GM23338 (cell line): ENCODE measurements at regions not wholly inside any gene's neighbourhood (a gene's known extent, or its start where the extent isn't known, plus 50 kb on each side); places are given as distances from the start of the nearest gene placed in this dataset.
"Not testable (repeated sequence)": the region's sequence is repeated elsewhere in the genome, so short reads cannot be mapped to it uniquely, and the experiment has no call there.

Source experiments
- ATAC-seq: fragments of 200-7000 bp; cut with Tn5 transposase; 3 replicates; pipeline ENCODE4 v1.9.1; 2020
- DNase-seq: peaks from one replicate; pipeline ENCODE4 v3.0.0-alpha.2; 2015; ENCODE audit warnings: low spot score
- H2AFZ ChIP-seq: fragments of 200-600 bp; sonication (generic); 2 replicates; pipeline ENCODE4 v1.8.0; 2016; ENCODE audit warnings: antibody characterized with exemption, mild to moderate bottlenecking, moderate library complexity
- H3F3A ChIP-seq: fragments of 200-600 bp; sonication (generic); replicated peaks from 2 replicates; pipeline ENCODE4 v1.8.0; 2017; ENCODE audit warnings: antibody characterized with exemption, mixed run types, low read depth
- H3K27ac ChIP-seq: fragments of 200-600 bp; sonication (generic); 2 replicates; pipeline ENCODE4 v1.6.1; 2016; ENCODE audit warnings: low read depth
- H3K27me3 ChIP-seq: fragments of 200-600 bp; sonication (generic); 2 replicates; pipeline ENCODE4 v1.8.0; 2016; ENCODE audit warnings: mild to moderate bottlenecking, mixed run types, moderate library complexity; ENCODE audit not compliant: insufficient read depth
- H3K36me3 ChIP-seq: fragments of 200-600 bp; sonication (generic); 2 replicates; pipeline ENCODE4 v1.8.0; 2016; ENCODE audit warnings: mild to moderate bottlenecking; ENCODE audit not compliant: insufficient read depth
- H3K4me1 ChIP-seq: fragments of 200-600 bp; sonication (generic); 2 replicates; pipeline ENCODE4 v1.8.0; 2016; ENCODE audit warnings: mild to moderate bottlenecking, moderate library complexity; ENCODE audit not compliant: insufficient read depth
- H3K4me2 ChIP-seq: fragments of 200-600 bp; sonication (generic); 2 replicates; pipeline ENCODE4 v1.7.1; 2017; ENCODE audit warnings: mixed run types
- H3K4me3 ChIP-seq: fragments of 200-600 bp; sonication (generic); 2 replicates; pipeline ENCODE4 v1.6.1; 2016; ENCODE audit warnings: mixed run types
- H3K79me2 ChIP-seq: fragments of 200-600 bp; sonication (generic); replicated peaks from 2 replicates; pipeline ENCODE4 v1.8.0; 2017; ENCODE audit warnings: mild to moderate bottlenecking; ENCODE audit not compliant: insufficient read depth
- H3K9me2 ChIP-seq: fragments of 200-600 bp; sonication (generic); 2 replicates; pipeline ENCODE4 v1.8.0; 2017; ENCODE audit not compliant: insufficient read depth
- H4K20me1 ChIP-seq: fragments of 200-600 bp; sonication (generic); replicated peaks from 2 replicates; pipeline ENCODE4 v1.8.0; 2017; ENCODE audit warnings: mild to moderate bottlenecking; ENCODE audit not compliant: insufficient read depth
- H3K27ac Mint-ChIP-seq: 2 replicates; pipeline ENCODE4 v1.8.0; 2020; ENCODE audit warnings: inconsistent platforms, mild to moderate bottlenecking, moderate library complexity, mixed read lengths
- H3K27me3 Mint-ChIP-seq: 3 replicates; pipeline ENCODE4 v1.8.0; 2022; ENCODE audit warnings: low read depth, mild to moderate bottlenecking, moderate library complexity, mixed read lengths, inconsistent platforms; ENCODE audit not compliant: insufficient read depth, poor library complexity
- H3K36me3 Mint-ChIP-seq: 3 replicates; pipeline ENCODE4 v1.8.0; 2021; ENCODE audit warnings: low read depth, mild to moderate bottlenecking, inconsistent platforms, moderate library complexity, mixed read lengths
- H3K4me1 Mint-ChIP-seq: 3 replicates; pipeline ENCODE4 v1.8.0; 2020; ENCODE audit warnings: mild to moderate bottlenecking, inconsistent platforms, mixed read lengths
- H3K4me3 Mint-ChIP-seq: 3 replicates; pipeline ENCODE4 v1.8.0; 2021; ENCODE audit warnings: moderate library complexity, mild to moderate bottlenecking, inconsistent platforms, mixed read lengths
- H3K9me3 Mint-ChIP-seq: 3 replicates; pipeline ENCODE4 v1.8.0; 2020; ENCODE audit warnings: moderate library complexity, mild to moderate bottlenecking, inconsistent platforms, mixed read lengths

GRCh38 chr9:67592424-67592823 is 266.3 kb upstream of the ANKRD20A1 start:
- not testable (repeated sequence) for H3K4me2 ChIP-seq, H3K9me2 ChIP-seq, H4K20me1 ChIP-seq, H3K27me3 Mint-ChIP-seq, ATAC-seq, H3K4me3 Mint-ChIP-seq, DNase-seq, H3K4me1 ChIP-seq, H3K27me3 ChIP-seq, H3K4me3 ChIP-seq, H3K36me3 Mint-ChIP-seq, H3K27ac Mint-ChIP-seq, H2AFZ ChIP-seq, H3K4me1 Mint-ChIP-seq, H3K27ac ChIP-seq, H3F3A ChIP-seq, H3K79me2 ChIP-seq, H3K9me3 Mint-ChIP-seq, H3K36me3 ChIP-seq

- H3K36me3 ChIP-seq, H3K36me3 Mint-ChIP-seq, H3K9me2 ChIP-seq, H3K27ac Mint-ChIP-seq, H3K79me2 ChIP-seq, H3K27ac ChIP-seq, H3K4me3 Mint-ChIP-seq, H2AFZ ChIP-seq, H3K27me3 ChIP-seq, H3K4me1 ChIP-seq, H3K4me1 Mint-ChIP-seq, H4K20me1 ChIP-seq, H3F3A ChIP-seq, H3K4me3 ChIP-seq, H3K27me3 Mint-ChIP-seq, DNase-seq, ATAC-seq, H3K4me2 ChIP-seq, H3K9me3 Mint-ChIP-seq: not testable (repeated sequence)
Measured at GRCh38 chr9:67555874-67556273, 302.9 kb upstream of the ANKRD20A1 start.

GRCh38 chr9:67550044-67550443 is 308.7 kb upstream of the ANKRD20A1 start:
- not testable (repeated sequence) for H3K4me3 ChIP-seq, H3K36me3 Mint-ChIP-seq, H3K27me3 ChIP-seq, H3K9me2 ChIP-seq, H3K4me1 Mint-ChIP-seq, H3K27ac ChIP-seq, H3K36me3 ChIP-seq, H3K27ac Mint-ChIP-seq, H2AFZ ChIP-seq, ATAC-seq, H4K20me1 ChIP-seq, H3F3A ChIP-seq, H3K4me1 ChIP-seq, H3K79me2 ChIP-seq, H3K4me3 Mint-ChIP-seq, H3K9me3 Mint-ChIP-seq, DNase-seq, H3K4me2 ChIP-seq, H3K27me3 Mint-ChIP-seq

DNA sequence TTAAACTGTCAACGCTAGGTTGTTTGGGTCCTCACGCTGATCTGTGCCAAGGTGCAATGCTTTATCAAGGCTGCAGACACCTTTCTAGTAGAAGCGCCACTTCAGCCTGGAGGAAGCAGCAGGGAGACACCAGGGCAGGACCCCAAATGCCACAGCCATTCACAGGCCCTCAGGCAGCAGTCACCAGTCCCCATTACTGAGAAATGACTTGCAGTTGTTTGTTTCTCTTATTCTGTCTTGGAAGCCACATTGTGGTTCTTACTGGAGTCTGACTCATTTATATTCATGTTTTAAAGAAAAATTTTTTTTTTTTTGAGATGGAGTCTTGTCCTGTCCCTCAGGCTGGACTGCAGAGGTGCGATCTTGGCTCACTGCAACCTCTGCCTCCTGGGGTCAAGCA is 328.9 kb upstream of the ANKRD20A1 start:
- not testable (repeated sequence) for H3K4me1 Mint-ChIP-seq, H3K9me3 Mint-ChIP-seq, H4K20me1 ChIP-seq, H3K36me3 Mint-ChIP-seq, ATAC-seq, H3K4me2 ChIP-seq, H3K4me3 Mint-ChIP-seq, H3K27me3 ChIP-seq, H3K36me3 ChIP-seq, H3F3A ChIP-seq, H2AFZ ChIP-seq, H3K79me2 ChIP-seq, H3K27ac ChIP-seq, H3K9me2 ChIP-seq, H3K27me3 Mint-ChIP-seq, H3K4me3 ChIP-seq, DNase-seq, H3K27ac Mint-ChIP-seq, H3K4me1 ChIP-seq

- not testable (repeated sequence) for H3K27ac Mint-ChIP-seq, H3K27ac ChIP-seq, H2AFZ ChIP-seq, H3K4me1 ChIP-seq, H3K36me3 Mint-ChIP-seq, H3K27me3 Mint-ChIP-seq, DNase-seq, ATAC-seq, H3K36me3 ChIP-seq, H3K79me2 ChIP-seq, H3K9me3 Mint-ChIP-seq, H3K27me3 ChIP-seq, H4K20me1 ChIP-seq, H3K4me3 ChIP-seq, H3F3A ChIP-seq, H3K4me1 Mint-ChIP-seq, H3K4me3 Mint-ChIP-seq, H3K9me2 ChIP-seq, H3K4me2 ChIP-seq
Measured at GRCh38 chr9:67516938-67517337, 341.8 kb upstream of the ANKRD20A1 start.

DNA sequence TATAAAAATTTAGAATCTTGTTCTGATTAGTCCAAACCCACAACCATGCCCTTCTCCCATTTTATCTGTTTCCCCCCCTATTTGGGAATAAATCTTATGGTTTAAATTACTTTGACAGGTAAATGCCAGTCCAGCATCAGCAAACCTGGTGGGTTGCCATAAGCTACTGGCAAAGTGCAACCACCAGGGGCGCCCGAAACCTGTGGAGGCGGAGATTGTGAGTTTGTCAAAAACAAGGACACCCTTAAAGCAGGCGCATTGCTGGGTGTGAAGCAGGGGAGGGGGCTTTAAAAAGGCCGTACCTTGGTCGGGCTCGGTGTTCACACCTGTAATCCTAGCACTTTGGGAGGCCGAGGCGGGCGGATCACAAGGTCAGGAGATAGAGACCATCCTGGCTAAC is 344.1 kb upstream of the ANKRD20A1 start:
- not testable (repeated sequence) for H3K4me3 ChIP-seq, H3F3A ChIP-seq, H3K9me2 ChIP-seq, H3K27ac Mint-ChIP-seq, H3K36me3 Mint-ChIP-seq, H3K36me3 ChIP-seq, H3K27ac ChIP-seq, H3K4me1 ChIP-seq, H2AFZ ChIP-seq, H3K9me3 Mint-ChIP-seq, H3K4me1 Mint-ChIP-seq, H3K4me3 Mint-ChIP-seq, H3K79me2 ChIP-seq, DNase-seq, H3K4me2 ChIP-seq, H4K20me1 ChIP-seq, H3K27me3 Mint-ChIP-seq, H3K27me3 ChIP-seq
- peak; percentile 83 for ATAC-seq

DNA sequence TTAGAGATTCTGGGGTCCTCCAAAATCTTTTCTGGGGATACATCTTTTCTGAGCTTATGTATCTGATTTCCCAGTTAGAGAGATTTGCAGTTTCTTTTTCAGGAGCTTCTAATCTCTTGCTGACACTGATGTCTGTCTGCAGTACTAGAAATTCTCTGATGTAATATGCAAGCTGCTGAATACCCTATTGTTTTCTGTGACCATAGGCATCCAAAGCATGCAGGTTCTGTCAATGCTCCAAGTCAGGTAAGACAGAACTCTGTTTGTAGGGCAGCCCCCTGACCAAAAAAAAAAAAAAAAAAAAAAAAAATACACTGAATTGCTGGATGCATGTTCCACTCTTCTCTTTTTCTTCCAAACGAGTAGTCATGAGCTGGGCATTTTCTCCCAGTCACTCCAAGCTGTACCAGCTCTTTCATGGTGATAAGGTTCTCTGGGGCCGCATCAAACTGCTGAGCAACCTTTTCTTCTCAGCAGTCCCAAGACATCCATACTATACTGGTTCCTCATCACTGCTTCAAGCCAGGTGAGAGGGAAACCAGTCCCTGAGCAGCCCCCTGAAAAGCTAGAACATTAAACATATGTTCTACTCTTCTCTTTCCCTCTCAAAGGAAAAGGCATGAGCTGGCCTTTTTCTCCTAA is 354.9 kb upstream of the ANKRD20A1 start:
- not testable (repeated sequence) for H3K4me2 ChIP-seq, H3K27ac Mint-ChIP-seq, H3F3A ChIP-seq, H3K4me1 Mint-ChIP-seq, H3K4me3 ChIP-seq, H3K36me3 ChIP-seq, H3K36me3 Mint-ChIP-seq, H3K79me2 ChIP-seq, H3K9me3 Mint-ChIP-seq, H4K20me1 ChIP-seq, H3K27ac ChIP-seq, H3K4me1 ChIP-seq, DNase-seq, H3K27me3 ChIP-seq, H3K9me2 ChIP-seq, H2AFZ ChIP-seq, H3K27me3 Mint-ChIP-seq, H3K4me3 Mint-ChIP-seq
- ATAC-seq: peak; percentile 58
